HCT116 (cell line): ENCODE measurements at regions not wholly inside any gene's neighbourhood (a gene's known extent, or its start where the extent isn't known, plus 50 kb on each side); places are given as distances from the start of the nearest gene placed in this dataset.

ENCODE experiments used
- ATAC-seq: fragments of 200-7000 bp; cut with Tn5 transposase; 2 replicates; pipeline ENCODE4 v1.9.1; 2020; ENCODE audit warnings: mild to moderate bottlenecking, moderate library complexity
- BruUV-seq: library from RNA; stranded (reverse); fragments of 400-500 nt; replicated peaks from 2 replicates; lab custom pipeline; 2021; lab: Mats Ljungman, UMichigan
- CTCF ChIA-PET: fragments of 300-600 bp; sonication (Branson Sonifier 250); formaldehyde crosslinking; loops from one replicate; lab custom pipeline; 2021; ENCODE audit warnings: antibody characterized with exemption; lab: Charles Lee
- POLR2A ChIA-PET: fragments of 300-600, 350-600 bp; sonication (Branson Sonifier 250); formaldehyde crosslinking; loops from one replicate; lab custom pipeline; 2021; ENCODE audit warnings: antibody characterized with exemption; lab: Charles Lee
- RAD21 ChIA-PET, 2 experiments: fragments of 300-600 bp; sonication (Branson Sonifier 250); formaldehyde crosslinking; loops; one replicate each; lab custom pipeline; 2023; ENCODE audit warnings: low total read pairs in 2 of 2; ENCODE audit not compliant: uncharacterized antibody in 2 of 2, unreplicated experiment in 2 of 2, low non-redundant PET in 1 of 2; lab: Charles Lee
- DNase-seq: peaks from one replicate; pipeline ENCODE4 v3.0.0-alpha.2; 2010; ENCODE audit warnings: low read depth, low spot score
- H2AFZ ChIP-seq: fragments of 200-600 bp; shearing (Covaris generic), sonication (generic); 2 replicates; pipeline ENCODE4 v1.6.1; 2017; ENCODE audit warnings: low read depth, mixed run types, mixed read lengths, antibody characterized with exemption, low read length; ENCODE audit not compliant: poor library complexity, severe bottlenecking
- H3K27ac ChIP-seq: 2 replicates; pipeline ENCODE4 v1.5.1; 2012; ENCODE audit warnings: low read depth, low read length
- H3K27me3 ChIP-seq: fragments of 200-600 bp; sonication (generic); 2 replicates; pipeline ENCODE4 v1.6.1; 2016; ENCODE audit warnings: mixed run types, low read length, mixed read lengths; ENCODE audit not compliant: insufficient read depth
- H3K36me3 ChIP-seq, 2 experiments: fragments of 200-500 bp in 1 of 2; fragments of 200-600 bp in 1 of 2; sonication (Bioruptor generic) in 1 of 2; sonication (generic) in 1 of 2; 2 replicates each; pipeline versions ENCODE4 v1.5.1 to v1.6.1; 2014 to 2016; ENCODE audit warnings: low read length in 2 of 2, inconsistent platforms in 1 of 2, mixed read lengths in 1 of 2, mixed run types in 1 of 2; ENCODE audit not compliant: insufficient read depth in 2 of 2, control insufficient read depth in 1 of 2
- H3K4me1 ChIP-seq, 2 experiments: fragments of 200-600 bp in 1 of 2; sonication (generic) in 1 of 2; 2 replicates each; pipeline versions ENCODE4 v1.5.1 to v1.6.1; 2012 to 2017; ENCODE audit warnings: low read length in 2 of 2, inconsistent platforms in 1 of 2, mild to moderate bottlenecking in 1 of 2, mixed read lengths in 1 of 2, mixed run types in 1 of 2, moderate library complexity in 1 of 2; ENCODE audit not compliant: insufficient read depth in 2 of 2, control insufficient read depth in 1 of 2
- H3K4me2 ChIP-seq: fragments of 200-600 bp; sonication (generic); 2 replicates; pipeline ENCODE4 v1.6.1; 2017; ENCODE audit warnings: mixed run types, low read length, mixed read lengths
- H3K4me3 ChIP-seq, 2 experiments: fragments of 200-600 bp in 1 of 2; sonication (generic) in 1 of 2; replicated peaks in 1 of 2; 2 replicates each; pipeline ENCODE4 v1.5.1; 2011 to 2016; ENCODE audit warnings: low read length in 2 of 2, control low read depth in 1 of 2, low read depth in 1 of 2, mild to moderate bottlenecking in 1 of 2, mixed read lengths in 1 of 2, mixed run types in 1 of 2
- H3K79me2 ChIP-seq: fragments of 200-600 bp; sonication (generic); 2 replicates; pipeline ENCODE4 v1.6.1; 2017; ENCODE audit warnings: mild to moderate bottlenecking, mixed run types, low read length, moderate library complexity, mixed read lengths; ENCODE audit not compliant: insufficient read depth
- H3K9ac ChIP-seq: fragments of 200-600 bp; sonication (generic); 2 replicates; pipeline ENCODE4 v1.6.1; 2016; ENCODE audit warnings: low read length, mixed read lengths
- H3K9me2 ChIP-seq: fragments of 200-600 bp; sonication (generic), shearing (Covaris generic); 2 replicates; pipeline ENCODE4 v1.6.1; 2017; ENCODE audit warnings: mixed run types, mild to moderate bottlenecking, moderate library complexity; ENCODE audit not compliant: insufficient read depth
- H3K9me3 ChIP-seq, 2 experiments: fragments of 200-500 bp in 1 of 2; fragments of 200-600 bp in 1 of 2; sonication (Bioruptor generic) in 1 of 2; sonication (generic) in 1 of 2; 2 replicates each; pipeline ENCODE4 v1.6.1; 2014 to 2017; ENCODE audit warnings: low read length in 2 of 2, mixed read lengths in 2 of 2, inconsistent platforms in 1 of 2, low read depth in 1 of 2, mild to moderate bottlenecking in 1 of 2, mixed run types in 1 of 2, moderate library complexity in 1 of 2; ENCODE audit not compliant: control insufficient read depth in 1 of 2, insufficient read depth in 1 of 2
- H4K20me1 ChIP-seq: fragments of 200-600 bp; sonication (generic), shearing (Covaris generic); 2 replicates; pipeline ENCODE4 v1.6.1; 2017; ENCODE audit warnings: mixed run types, mild to moderate bottlenecking, moderate library complexity; ENCODE audit not compliant: insufficient read depth
- CBX3 ChIP-seq: IDR thresholded peaks from 2 replicates; pipeline ENCODE4 v1.6.1; 2012; ENCODE audit warnings: low read depth
- EGR1 ChIP-seq: IDR thresholded peaks from 2 replicates; pipeline ENCODE4 v1.6.1; 2012; ENCODE audit warnings: low read depth
- EZH2 ChIP-seq: fragments of 200-600 bp; sonication (generic); IDR thresholded peaks from 2 replicates; pipeline ENCODE4 v1.6.1; 2017; ENCODE audit warnings: antibody characterized with exemption, mixed run types
- EZH2phosphoT487 ChIP-seq: fragments of 200-600 bp; IDR thresholded peaks from 2 replicates; pipeline ENCODE4 v1.6.1; 2018; ENCODE audit warnings: antibody characterized with exemption, borderline replicate concordance
- FOSL1 ChIP-seq: IDR thresholded peaks from 2 replicates; pipeline ENCODE4 v1.6.1; 2012; ENCODE audit warnings: low read depth
- JUND ChIP-seq: IDR thresholded peaks from 2 replicates; pipeline ENCODE4 v1.6.1; 2012
- POLR2AphosphoS5 ChIP-seq: IDR thresholded peaks from 2 replicates; pipeline ENCODE4 v1.6.1; 2011; ENCODE audit warnings: mild to moderate bottlenecking, low read depth, low read length, moderate library complexity
- ZFX ChIP-seq: fragments of 450-650 bp; IDR thresholded peaks from 2 replicates; pipeline ENCODE4 v1.6.1; 2017
- intact Hi-C: fragments of 100-400 bp; cut with micrococcal nuclease; formaldehyde crosslinking; loops from 2 replicates; pipeline ENCODE4 v1.10.0; 2022
- TF ChIP-seq, protein P1 (sequence below): IDR thresholded peaks from 2 replicates; pipeline ENCODE4 v1.6.1; 2011; ENCODE audit warnings: mild to moderate bottlenecking, low read length, moderate library complexity; ENCODE audit not compliant: insufficient replicate concordance; ENCODE audit errors: extremely low read depth
- TF ChIP-seq, protein P2 (sequence below): IDR thresholded peaks from 2 replicates; pipeline ENCODE4 v1.6.1; 2012

- TF ChIP-seq, protein P1, sequence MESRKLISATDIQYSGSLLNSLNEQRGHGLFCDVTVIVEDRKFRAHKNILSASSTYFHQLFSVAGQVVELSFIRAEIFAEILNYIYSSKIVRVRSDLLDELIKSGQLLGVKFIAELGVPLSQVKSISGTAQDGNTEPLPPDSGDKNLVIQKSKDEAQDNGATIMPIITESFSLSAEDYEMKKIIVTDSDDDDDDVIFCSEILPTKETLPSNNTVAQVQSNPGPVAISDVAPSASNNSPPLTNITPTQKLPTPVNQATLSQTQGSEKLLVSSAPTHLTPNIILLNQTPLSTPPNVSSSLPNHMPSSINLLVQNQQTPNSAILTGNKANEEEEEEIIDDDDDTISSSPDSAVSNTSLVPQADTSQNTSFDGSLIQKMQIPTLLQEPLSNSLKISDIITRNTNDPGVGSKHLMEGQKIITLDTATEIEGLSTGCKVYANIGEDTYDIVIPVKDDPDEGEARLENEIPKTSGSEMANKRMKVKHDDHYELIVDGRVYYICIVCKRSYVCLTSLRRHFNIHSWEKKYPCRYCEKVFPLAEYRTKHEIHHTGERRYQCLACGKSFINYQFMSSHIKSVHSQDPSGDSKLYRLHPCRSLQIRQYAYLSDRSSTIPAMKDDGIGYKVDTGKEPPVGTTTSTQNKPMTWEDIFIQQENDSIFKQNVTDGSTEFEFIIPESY, result no peak
- TF ChIP-seq, protein P2, sequence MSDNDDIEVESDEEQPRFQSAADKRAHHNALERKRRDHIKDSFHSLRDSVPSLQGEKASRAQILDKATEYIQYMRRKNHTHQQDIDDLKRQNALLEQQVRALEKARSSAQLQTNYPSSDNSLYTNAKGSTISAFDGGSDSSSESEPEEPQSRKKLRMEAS, result no peak
- TF ChIP-seq CBX3 (no peak), ZFX (no peak), JUND (no peak), EZH2 (no peak), POLR2AphosphoS5 (no peak), EZH2phosphoT487 (no peak), FOSL1 (no peak), EGR1 (no peak)
- CTCF ChIA-PET, result no interaction called here
- intact Hi-C loops, result no loop called here
- POLR2A ChIA-PET, result no interaction called here
- no peaks in the 10 kb centered on the region for H3K9me2 ChIP-seq
- H3K9ac ChIP-seq, result no peak overlapping the region
- no peak for ATAC-seq
- no peaks in the 10 kb centered on the region for H3K9me3 ChIP-seq
- no peak overlapping the region for H3K4me2 ChIP-seq
- RAD21 ChIA-PET, result no interaction called here
- H3K27ac ChIP-seq, result no peak overlapping the region
- no peak overlapping the region for H2AFZ ChIP-seq
- no peaks in the 10 kb centered on the region for H3K27me3 ChIP-seq
- DNase-seq, result no peak
- H3K79me2 ChIP-seq, result no peaks in the 10 kb centered on the region
- H3K4me3 ChIP-seq, result no peak overlapping the region
- no TSS peak for BruUV-seq
- no peaks in the 10 kb centered on the region for H3K4me1 ChIP-seq
- no peaks in the 10 kb centered on the region for H3K36me3 ChIP-seq
- H4K20me1 ChIP-seq, result no peaks in the 10 kb centered on the region
Observed at GRCh38 chr1:184162281-184162680, 110.8 kb downstream of the TSEN15 start.
